ENCODE measurements at regions not wholly inside any gene's neighbourhood (a gene's known extent, or its start where the extent isn't known, plus 50 kb on each side); places are given as distances from the start of the nearest gene placed in this dataset.

DNA sequence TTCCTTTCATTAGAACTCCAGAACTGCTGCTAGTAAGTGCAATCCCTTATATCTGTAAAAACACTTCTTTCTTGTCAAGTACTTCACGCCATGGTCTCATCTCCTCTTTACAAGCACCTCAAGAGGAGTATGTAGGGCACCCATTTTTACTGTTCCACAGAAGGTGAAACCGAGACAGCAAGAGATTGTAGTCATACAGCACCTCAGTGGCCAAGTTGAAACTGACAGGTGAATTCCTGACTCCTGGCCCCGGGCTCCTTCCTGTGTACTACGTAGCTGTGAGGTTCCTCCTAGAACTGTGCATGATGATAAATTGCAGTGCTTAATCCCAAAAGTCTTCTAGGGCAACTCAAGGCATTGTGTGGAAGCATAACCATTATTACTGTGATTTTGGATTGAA, 131.5 kb upstream of the MEIS1 start:
- Histone ChIP-seq H3K27ac (no peak overlapping the region), H3K9me2 (replicated peaks; ENCODE audit: insufficient read depth) (no peaks in the 10 kb centered on the region), H2AFZ (no peak overlapping the region), H3K9me3 (ENCODE audit: low read depth) (no peaks in the 10 kb centered on the region), H3K79me2 (no peaks in the 10 kb centered on the region), H3K4me3 (no peak overlapping the region), H3K36me3 (replicated peaks; ENCODE audit: insufficient read depth, low read depth) (no peaks in the 10 kb centered on the region), H3K4me1 (ENCODE audit: insufficient read depth) (no peaks in the 10 kb centered on the region), H3K4me2 (no peak overlapping the region), H4K20me1 (ENCODE audit: insufficient read depth, poor library complexity, severe bottlenecking) (no peaks in the 10 kb centered on the region), H3K27me3 (no peaks in the 10 kb centered on the region)
- TF ChIP-seq, protein P1, sequence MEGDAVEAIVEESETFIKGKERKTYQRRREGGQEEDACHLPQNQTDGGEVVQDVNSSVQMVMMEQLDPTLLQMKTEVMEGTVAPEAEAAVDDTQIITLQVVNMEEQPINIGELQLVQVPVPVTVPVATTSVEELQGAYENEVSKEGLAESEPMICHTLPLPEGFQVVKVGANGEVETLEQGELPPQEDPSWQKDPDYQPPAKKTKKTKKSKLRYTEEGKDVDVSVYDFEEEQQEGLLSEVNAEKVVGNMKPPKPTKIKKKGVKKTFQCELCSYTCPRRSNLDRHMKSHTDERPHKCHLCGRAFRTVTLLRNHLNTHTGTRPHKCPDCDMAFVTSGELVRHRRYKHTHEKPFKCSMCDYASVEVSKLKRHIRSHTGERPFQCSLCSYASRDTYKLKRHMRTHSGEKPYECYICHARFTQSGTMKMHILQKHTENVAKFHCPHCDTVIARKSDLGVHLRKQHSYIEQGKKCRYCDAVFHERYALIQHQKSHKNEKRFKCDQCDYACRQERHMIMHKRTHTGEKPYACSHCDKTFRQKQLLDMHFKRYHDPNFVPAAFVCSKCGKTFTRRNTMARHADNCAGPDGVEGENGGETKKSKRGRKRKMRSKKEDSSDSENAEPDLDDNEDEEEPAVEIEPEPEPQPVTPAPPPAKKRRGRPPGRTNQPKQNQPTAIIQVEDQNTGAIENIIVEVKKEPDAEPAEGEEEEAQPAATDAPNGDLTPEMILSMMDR (IDR thresholded peaks at IDR 0.05; ENCODE audit: poor library complexity): no peak
- TF ChIP-seq EZH2 (IDR thresholded peaks at IDR 0.05; ENCODE audit: borderline replicate concordance) (no peak), EZH2phosphoT487 (IDR thresholded peaks at IDR 0.05; ENCODE audit: low read depth, severe bottlenecking, unreplicated experiment) (no peak)
- no peak for DNase-seq (ENCODE audit: low spot score)
- WGBS (ENCODE audit: low lambda C conversion rate, missing lambda C conversion rate): 91% methylated on average over 4 of the region's 4 CpGs

DNA sequence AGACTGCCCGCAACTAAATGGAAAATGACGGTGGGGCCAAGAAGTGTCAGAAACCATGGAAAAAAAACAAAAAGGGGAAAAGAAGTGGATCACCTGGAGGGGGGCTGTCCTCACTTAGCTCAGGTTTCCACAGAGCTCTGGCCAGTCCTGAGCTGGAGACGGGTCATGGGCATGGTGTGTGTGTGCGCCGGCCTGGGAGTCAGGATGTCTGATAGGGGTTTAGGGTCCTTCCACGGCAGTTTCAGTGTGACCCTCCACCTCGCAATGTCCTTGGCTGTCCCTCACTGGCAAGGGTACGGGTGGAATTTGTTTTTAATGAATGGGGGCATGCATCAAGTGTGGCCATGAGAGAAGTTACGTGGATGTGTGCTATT, 133.2 kb upstream of the MEIS1 start:
- Histone ChIP-seq H2AFZ (no peak overlapping the region), H3K27me3 (no peaks in the 10 kb centered on the region), H3K4me2 (no peak overlapping the region), H3K4me1 (ENCODE audit: insufficient read depth) (no peaks in the 10 kb centered on the region), H4K20me1 (ENCODE audit: insufficient read depth, poor library complexity, severe bottlenecking) (no peaks in the 10 kb centered on the region), H3K9me3 (ENCODE audit: low read depth) (no peaks in the 10 kb centered on the region), H3K27ac (no peak overlapping the region), H3K79me2 (no peaks in the 10 kb centered on the region), H3K36me3 (replicated peaks; ENCODE audit: insufficient read depth, low read depth) (no peaks in the 10 kb centered on the region), H3K4me3 (no peak overlapping the region), H3K9me2 (replicated peaks; ENCODE audit: insufficient read depth) (no peaks in the 10 kb centered on the region)
- DNase-seq (ENCODE audit: low spot score): no peak
- WGBS (ENCODE audit: low lambda C conversion rate, missing lambda C conversion rate): 93% methylated on average over 9 of the region's 9 CpGs
- no peak for TF ChIP-seq EZH2phosphoT487 (IDR thresholded peaks at IDR 0.05; ENCODE audit: low read depth, severe bottlenecking, unreplicated experiment)

DNA sequence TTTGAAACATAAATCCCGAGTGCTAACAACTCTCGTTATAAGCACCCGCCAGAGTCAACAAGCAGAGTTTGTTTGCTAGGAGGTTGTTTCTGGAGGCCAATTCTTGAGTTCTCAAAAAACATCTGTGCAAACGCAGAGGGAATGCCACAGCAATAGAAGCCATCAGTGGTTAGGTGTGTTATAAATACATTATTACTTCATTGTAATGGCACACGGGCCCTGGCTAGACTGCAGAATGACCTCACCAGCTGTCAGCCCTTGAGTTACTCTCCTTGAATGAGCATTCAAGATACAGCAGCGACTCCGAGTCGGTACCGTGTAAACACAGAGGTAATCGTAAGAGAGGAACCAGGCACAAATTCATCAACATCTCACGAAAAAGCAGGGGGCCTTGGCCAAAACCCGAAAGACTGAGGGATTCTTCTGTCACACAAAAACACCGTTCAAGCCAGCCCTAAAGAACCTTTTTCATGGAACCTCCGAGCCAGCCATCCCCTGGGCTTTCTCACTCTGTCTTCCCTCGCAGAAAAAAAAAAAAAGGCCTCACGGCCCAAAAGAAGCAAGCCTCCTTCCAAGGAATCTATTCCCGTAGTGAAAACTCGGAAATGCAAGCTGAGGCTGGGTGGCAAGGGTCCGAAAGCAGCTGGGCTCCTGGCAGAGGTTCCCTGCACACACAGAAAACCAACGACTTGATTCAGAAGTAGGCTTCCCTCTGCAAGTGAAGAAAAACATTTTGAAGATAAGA, 133.7 kb upstream of the MEIS1 start:
- H3K4me3 ChIP-seq: no peak overlapping the region
- TF ChIP-seq EZH2 (IDR thresholded peaks at IDR 0.05; ENCODE audit: borderline replicate concordance): no peak
- TF ChIP-seq, protein P1 (IDR thresholded peaks at IDR 0.05; ENCODE audit: poor library complexity): no peak
- H2AFZ ChIP-seq: no peak overlapping the region
- no peaks in the 10 kb centered on the region for H4K20me1 ChIP-seq (ENCODE audit: insufficient read depth, poor library complexity, severe bottlenecking)
- no peaks in the 10 kb centered on the region for H3K9me2 ChIP-seq (replicated peaks; ENCODE audit: insufficient read depth)
- no peak overlapping the region for H3K27ac ChIP-seq
- WGBS (ENCODE audit: low lambda C conversion rate, missing lambda C conversion rate): 82% methylated on average over 20 of the region's 20 CpGs
- no peaks in the 10 kb centered on the region for H3K36me3 ChIP-seq (replicated peaks; ENCODE audit: insufficient read depth, low read depth)
- no peaks in the 10 kb centered on the region for H3K9me3 ChIP-seq (ENCODE audit: low read depth)
- no peak for DNase-seq (ENCODE audit: low spot score)
- H3K79me2 ChIP-seq: no peaks in the 10 kb centered on the region
- no peaks in the 10 kb centered on the region for H3K4me1 ChIP-seq (ENCODE audit: insufficient read depth)
- H3K27me3 ChIP-seq: no peaks in the 10 kb centered on the region
- no peak overlapping the region for H3K4me2 ChIP-seq

DNA sequence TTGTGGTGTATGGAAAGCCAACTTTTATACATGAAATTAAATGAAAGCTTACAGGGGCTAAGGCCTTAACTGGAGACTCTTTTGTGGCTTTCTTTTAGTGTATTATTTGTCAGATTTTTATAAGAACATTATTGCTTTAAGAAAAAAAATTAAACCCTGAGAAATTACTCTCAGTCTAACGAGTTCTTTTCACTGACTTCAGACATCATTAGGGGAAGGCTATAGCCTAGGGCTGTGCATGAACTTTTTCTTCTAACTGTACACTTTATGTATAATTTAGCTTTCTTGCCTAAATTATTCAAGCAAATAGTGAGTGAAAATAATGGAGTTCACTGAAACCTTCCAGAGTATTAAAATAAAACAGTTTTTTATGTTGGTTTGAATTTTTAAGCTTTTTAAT, 151.1 kb upstream of the MEIS1 start:
- no peaks in the 10 kb centered on the region for H3K9me2 ChIP-seq (replicated peaks; ENCODE audit: insufficient read depth)

More for the DNA sequence above, 151.1 kb upstream of the MEIS1 start:
- TF ChIP-seq, protein P1 (IDR thresholded peaks at IDR 0.05; ENCODE audit: poor library complexity): no peak
- no peak for TF ChIP-seq EZH2phosphoT487 (IDR thresholded peaks at IDR 0.05; ENCODE audit: low read depth, severe bottlenecking, unreplicated experiment)
- no peak for TF ChIP-seq EZH2 (IDR thresholded peaks at IDR 0.05; ENCODE audit: borderline replicate concordance)
- WGBS (ENCODE audit: low lambda C conversion rate, missing lambda C conversion rate): 68% methylated on average over 1 of the region's 1 CpG
- no peak overlapping the region for H2AFZ ChIP-seq
- H3K4me3 ChIP-seq: no peak overlapping the region
- H3K4me2 ChIP-seq: no peak overlapping the region
- H3K27ac ChIP-seq: no peak overlapping the region
- no peaks in the 10 kb centered on the region for H3K27me3 ChIP-seq
- H3K79me2 ChIP-seq: no peaks in the 10 kb centered on the region
- H3K9me3 ChIP-seq (ENCODE audit: low read depth): no peaks in the 10 kb centered on the region
- H3K4me1 ChIP-seq (ENCODE audit: insufficient read depth): no peaks in the 10 kb centered on the region
- no peaks in the 10 kb centered on the region for H3K36me3 ChIP-seq (replicated peaks; ENCODE audit: insufficient read depth, low read depth)
- DNase-seq (ENCODE audit: low spot score): no peak
- H4K20me1 ChIP-seq (ENCODE audit: insufficient read depth, poor library complexity, severe bottlenecking): no peaks in the 10 kb centered on the region
